SKM-1 treated with dmso at 0.1 percent for 144 hours (cell line): ENCODE measurements at regions not wholly inside any gene's neighbourhood (a gene's known extent, or its start where the extent isn't known, plus 50 kb on each side); places are given as distances from the start of the nearest gene placed in this dataset.

Experiments used
- DNase-seq: peaks from one replicate; lab custom pipeline; 2025; ENCODE audit not compliant: unreplicated experiment; lab: John Stamatoyannopoulos, UW

DNA sequence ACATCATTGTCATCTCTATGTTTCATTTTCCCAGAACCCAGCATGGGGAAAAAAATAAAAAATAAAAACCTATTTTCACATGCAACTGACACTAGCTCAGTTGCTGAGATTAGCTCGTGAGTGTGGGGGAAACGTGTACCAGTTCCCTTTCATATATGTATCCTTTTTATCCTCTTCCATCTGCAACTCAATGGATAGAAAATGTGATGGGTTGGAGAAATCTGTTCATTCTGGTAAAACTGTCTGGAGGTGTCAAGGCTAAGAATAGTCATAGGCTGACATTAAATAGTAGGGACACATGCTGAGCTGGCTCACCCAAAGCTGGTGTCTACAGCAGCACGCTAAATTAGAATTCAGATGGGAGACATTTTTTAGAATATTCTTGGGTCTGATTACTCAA lies 519.3 kb downstream of the ELAVL2 start:
- DNase-seq = no peak

DNA sequence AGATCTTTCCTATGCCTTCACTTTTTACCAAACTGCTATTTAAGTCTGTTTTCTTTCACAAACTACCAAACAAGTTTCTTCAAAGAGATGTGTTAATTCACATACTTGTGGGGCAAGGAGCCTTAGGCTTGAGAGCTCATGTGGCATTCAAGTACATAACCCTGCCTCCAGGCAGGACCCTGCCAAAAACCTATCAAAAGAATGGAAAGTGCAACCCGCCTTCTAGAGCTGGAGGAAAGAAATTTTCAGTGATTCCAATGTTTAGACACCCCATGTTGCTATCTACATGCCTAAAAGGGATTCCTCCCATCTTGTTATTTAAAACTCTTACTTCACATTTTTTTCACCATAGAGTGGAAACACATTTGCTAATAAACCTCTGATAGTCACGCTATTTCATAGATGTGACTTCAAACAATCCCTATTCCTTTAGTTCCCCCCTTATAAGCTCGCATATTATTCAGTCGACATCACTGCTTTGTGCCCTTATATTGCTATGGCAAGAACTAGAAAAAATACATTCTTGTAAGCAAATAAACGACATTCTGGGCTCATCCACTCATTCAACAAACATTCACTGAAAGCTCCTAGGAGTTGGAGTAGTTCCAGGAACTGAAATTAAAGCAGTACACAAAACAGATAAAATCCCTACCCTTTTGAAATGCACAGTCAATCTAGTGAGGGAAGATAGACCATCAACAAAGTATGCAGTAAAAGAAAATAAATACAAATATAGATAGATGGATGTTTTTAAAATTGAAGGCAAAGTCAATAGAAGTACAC lies 518.1 kb downstream of the ELAVL2 start:
- DNase-seq = no peak

DNA sequence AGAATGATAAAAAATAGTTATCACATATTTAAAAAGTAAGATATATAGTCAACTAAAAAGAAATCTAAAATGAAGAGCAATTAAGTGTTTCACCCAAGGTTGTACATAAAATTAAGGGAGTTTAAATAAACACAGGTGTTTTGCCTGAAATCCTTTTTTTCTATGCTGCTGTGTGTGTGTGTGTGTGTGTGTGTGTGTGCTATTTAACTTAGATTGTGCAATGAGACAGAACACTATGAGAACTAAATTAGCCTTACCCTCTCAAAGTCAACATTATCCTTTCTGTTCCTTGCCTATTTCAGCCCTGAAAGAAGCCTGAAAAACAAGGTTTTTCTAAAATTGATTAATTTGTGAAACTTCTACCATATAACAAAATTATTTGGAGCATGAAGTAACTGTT lies 516.2 kb downstream of the ELAVL2 start:
- DNase-seq = no peak

DNA sequence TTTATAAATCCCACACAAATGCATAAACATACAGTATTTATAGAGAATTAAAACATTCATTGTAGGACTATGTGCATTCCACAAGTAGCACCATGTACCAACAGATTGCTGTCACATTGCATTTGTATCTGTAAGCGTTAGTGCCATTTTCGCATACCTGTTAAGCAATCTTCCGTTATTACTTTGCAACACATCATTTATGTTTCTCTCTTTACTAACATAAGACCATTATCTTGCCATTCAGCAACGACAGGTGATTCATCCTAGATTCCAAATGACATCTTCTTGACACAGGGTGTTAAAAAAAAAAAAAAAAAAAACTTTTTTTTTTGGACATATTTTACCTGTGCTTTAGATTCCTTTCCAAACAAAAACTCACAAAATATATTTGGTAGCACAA lies 511.8 kb downstream of the ELAVL2 start:
- no peak for DNase-seq

DNA sequence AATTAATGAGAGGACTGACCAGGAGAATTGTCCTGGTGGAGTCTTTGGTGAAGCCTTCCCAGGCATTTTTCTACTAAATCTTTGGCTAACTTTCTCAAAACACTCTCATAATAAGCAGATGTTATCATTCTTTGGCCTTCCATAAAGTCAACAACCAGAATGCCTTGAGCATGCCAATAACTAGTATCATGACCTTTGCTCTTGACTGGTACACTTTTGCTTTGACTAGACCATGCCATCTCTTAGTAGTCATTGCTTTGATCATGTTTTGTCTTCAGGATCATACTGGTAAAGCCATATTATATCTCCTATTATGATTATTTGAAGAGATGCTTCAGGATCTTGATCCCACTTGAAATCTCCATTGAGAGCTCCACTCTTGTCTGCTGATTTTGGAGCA lies 506.9 kb downstream of the ELAVL2 start:
- DNase-seq = no peak

DNA sequence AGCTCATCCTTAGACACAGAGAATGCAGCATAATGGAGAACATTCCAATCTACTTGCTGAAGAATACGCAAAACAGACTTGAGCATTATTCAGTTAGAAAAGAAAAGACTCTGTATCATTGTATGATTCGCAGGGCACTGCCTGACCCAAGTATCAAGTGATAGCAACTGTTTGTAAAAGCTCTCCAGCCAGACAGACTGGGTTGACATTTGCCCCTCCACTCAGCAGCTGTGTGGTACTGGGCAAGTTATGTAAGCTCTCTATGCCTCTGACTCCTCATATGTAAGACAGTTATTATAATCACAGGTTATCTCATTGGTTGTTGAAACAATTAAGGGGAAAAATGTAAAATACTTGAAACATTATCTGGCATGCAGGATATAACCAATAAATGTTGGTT lies 505.0 kb downstream of the ELAVL2 start:
- no peak for DNase-seq

DNA sequence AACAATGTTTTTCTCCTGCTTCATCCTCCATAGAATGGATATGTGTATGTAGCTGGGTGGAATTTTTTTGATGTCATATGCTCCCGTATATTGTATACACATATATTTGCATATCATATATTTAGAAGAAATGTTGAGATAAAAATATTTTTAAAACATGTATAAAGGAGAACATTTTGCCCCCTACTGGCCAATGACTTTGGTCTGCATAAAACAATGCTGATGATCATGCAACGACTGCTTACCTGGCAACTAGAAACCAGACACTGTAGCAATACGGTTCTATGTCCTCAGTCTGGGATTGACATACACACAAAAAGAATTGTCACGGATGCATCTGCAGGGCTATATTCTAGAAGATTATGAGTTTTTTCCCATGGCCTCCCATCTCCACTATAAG lies 503.6 kb downstream of the ELAVL2 start:
- no peak for DNase-seq

DNA sequence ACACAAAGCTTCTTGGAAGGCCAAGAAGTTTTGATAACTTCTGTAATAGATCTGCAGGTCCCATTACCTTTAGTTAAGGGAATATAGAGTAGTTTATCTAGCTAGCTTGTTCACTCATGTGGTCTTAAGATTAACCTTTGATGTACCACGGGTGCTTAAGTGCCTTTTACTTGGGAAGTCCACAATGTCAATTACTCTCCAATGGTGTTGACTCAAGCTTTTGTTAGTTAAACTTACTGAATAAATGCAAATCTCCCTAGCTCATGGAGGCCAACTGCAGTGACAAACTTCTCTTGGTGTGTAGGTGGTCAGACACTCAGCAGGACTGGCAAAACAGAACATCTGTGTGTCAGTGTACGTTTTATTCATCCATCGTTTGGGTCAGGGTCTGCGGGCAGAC lies 501.5 kb downstream of the ELAVL2 start:
- no peak for DNase-seq

DNA sequence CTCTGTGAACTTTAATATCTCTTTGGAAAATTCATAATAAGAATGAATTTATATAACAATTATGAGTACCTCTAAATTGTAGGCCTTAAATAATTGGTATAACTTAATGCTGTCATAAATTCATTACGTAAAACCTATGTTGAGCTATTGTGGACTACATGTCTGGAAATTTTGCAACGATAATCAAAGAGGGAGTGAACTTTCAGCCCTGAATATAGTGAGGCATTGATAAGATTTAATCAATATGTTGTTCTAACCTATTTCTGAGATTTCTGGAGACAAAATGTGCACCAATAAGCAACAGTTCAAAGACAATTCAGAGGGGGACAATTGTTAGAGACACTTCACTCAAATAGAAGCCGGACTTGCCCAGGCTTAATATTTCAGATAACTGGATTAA lies 499.4 kb downstream of the ELAVL2 start:
- no peak for DNase-seq

DNA sequence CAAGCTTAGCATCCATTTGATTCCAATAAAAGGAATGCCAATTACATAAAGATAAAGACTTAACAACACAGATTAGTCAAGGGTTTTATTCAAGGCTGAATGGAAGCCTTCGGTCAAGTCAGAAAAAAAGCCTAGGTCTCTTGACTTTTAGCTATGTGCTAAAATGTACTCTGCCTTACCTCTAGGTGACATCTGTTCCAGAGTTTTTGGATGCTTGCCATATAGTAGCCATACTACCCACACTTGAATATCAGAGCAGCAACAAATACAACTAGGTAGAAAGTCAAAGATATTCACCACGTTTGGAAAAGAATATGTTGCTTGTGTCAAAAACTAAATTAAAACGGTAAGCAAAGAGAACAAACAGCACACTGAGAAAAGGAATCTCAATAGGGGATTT lies 484.7 kb downstream of the ELAVL2 start:
- DNase-seq = no peak

DNA sequence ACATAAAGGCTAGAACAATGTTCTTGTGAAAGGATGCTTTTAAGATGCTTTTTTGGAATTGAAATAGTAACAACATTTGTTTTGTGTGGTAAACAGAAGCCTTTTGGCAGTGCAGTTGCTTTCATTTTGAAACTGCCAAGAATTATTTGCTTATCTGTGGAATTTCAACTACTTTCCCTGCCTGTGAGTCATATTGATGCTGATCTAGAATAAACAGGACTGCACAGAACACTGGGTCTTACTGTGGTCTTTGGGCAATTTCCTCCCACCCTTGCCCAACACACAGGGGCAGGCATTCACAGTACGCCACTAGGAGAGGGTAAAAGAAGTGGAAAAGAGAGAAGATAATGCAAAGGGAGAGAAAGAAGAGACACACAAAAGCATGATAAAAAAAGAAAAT lies 483.7 kb downstream of the ELAVL2 start:
- no peak for DNase-seq

DNA sequence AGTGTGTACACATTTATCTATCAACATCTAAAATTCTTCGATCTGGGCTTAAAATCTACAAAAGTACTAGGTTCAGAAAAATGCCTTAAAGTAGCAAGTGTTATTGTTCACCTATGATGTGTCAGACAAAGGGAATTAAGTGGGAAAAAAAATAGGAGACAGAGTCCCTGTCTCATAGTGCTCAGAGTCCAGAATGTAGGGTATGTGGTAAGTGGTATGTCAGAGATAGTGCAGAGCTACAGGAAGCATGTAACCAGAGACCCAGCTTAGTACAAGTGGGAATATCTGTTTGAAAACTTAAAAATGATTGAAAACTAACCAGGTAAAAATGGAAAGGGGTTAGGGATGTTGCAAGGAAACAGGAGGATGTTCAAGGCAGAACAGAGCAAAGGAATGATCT lies 482.8 kb downstream of the ELAVL2 start:
- no peak for DNase-seq

DNA sequence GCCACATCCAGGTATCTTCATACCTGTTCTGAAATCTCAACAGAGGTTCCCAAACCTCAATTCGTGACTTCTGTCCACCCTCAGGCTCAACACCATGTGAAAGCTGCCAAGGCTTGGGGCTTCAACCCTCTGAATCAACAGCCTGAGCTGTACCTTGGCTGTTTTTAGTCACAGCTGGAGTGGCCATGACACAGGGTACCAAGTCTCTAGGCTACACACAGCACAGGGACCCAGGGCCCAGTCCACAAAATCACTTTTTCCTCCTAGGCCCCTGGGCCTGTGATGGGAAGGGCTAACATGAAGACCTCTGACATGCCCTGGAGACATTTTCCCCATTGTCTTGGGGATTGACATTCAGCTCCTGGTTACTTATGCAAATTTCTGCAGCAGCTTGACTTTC lies 464.9 kb downstream of the ELAVL2 start:
- DNase-seq = no peak

DNA sequence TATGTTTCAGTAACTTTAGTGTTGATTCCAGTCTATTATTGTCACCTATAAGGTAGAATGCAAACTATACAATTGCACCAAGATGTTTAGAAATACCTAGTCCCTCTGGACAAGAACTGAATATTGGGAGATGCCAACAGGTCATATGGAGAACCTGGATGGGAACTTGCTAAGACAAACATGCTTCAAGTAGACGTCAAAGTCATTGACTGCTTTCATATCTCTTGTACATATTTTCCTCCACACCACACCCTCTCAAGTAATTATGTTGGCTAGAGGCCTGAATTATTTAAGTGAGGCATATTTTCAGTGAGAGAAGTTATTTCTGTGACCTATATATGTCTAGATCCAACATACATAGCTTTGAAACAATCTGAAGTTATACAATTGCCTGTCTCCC lies 453.3 kb downstream of the ELAVL2 start:
- DNase-seq = no peak

DNA sequence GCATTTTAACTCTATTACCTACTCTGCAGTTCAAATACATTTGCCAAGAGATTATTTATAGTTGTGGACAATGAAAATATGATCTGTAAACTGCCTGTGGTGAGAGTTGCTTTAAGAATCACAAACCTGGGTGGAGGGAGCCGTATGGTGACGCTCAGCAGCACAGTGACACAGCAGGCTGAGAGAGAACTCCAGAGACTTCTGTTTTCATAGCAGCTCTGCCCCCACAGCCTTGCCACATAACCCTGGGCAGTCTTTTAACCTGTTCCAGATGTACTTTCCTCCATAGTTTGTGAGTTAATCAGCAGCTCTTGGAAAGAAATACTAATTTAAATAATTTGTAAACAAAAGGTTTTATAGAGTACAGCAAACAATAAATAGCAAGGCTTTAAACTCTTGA lies 450.5 kb downstream of the ELAVL2 start:
- DNase-seq = no peak

DNA sequence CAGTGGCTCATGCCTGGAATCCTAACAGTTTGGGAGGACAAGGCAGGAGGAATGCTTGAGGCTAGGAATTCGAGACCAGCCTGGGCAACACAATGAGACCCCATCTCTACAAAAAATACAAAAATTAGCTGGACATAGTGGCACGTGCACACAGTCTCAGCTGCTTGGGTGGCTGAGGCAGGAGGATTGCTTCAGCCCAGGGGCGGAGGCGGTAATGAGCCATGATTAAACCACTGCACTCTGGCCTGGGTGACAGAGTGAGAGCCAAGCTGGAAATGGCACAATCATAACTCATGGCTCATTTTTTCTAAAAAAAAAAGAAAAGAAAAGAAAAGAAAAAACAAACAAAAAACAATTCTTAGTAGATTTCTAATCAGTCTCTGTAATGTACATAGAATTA lies 446.2 kb downstream of the ELAVL2 start:
- DNase-seq = no peak

DNA sequence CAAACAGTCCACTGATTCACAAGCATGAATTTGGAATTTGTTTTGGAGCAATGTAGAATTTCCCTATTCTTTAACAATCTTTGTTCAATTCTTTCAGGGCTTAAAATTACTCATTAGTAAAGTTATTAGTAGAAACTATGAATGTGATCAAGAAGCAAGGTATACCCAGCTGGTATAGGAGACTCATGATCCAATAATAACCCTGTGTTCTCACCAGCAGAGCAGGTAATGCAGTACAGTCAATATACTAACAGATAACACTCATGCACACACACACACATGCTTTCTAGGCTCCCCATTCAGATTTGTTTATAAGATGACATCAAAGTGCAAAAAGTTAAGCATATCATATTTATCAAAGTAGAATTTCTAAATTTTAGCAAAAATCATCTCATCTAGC lies 445.2 kb downstream of the ELAVL2 start:
- no peak for DNase-seq

DNA sequence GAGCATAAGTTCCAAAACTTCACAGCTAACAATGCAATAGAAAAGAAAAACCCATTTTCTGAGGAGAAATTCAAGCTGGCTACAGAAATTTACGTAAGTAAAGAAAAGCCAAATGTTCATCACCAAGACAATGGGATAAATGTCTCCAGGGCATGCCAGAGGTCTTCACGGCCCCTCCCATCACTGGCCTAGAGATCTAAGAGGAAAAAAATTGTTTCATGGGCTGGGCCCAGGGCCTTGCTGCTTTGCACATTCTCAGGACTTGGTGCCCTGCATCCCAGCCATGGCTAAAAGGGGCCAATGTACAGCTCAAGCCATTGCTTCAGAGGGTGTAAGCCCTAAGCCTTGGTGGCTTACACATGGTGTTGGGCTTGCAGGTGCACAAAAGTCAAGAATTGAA lies 443.6 kb downstream of the ELAVL2 start:
- DNase-seq = no peak

DNA sequence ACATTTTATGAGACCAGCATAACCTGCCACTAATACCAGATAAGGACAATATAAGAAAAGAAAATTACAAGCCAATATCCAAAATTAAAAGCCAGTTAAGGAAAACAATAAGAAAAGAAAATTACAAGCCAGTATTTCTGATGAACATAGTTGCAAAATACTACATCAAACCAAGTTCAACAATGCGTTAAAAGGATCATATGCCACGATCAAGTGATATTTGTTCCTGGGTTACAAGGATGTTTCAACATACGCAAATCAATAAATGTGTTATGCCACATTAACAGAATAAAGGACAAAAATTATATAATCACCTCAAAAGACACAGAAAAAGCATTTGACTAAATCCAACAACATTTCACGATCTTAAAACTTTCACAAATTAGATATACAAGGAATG lies 431.9 kb downstream of the ELAVL2 start:
- DNase-seq = no peak

DNA sequence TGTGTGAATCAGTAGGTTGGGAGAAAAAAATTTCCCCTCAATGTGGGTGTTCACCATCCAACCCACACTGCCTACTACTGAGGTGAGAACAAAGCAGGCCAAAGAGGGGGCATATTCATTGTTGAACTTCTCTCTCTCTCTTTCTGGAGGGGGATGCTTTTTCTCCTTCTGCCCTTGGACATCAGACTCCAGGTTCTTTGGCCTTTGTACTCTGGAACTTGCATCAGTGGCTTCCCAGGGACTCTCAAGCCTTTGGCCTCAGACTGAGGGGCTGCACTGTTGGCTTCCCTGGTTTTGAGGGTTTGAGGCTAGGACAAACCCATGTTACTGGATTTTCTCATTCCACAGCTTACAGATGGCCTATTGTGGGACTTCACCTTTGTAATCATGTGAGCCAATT lies 417.2 kb downstream of the ELAVL2 start:
- DNase-seq = no peak

DNA sequence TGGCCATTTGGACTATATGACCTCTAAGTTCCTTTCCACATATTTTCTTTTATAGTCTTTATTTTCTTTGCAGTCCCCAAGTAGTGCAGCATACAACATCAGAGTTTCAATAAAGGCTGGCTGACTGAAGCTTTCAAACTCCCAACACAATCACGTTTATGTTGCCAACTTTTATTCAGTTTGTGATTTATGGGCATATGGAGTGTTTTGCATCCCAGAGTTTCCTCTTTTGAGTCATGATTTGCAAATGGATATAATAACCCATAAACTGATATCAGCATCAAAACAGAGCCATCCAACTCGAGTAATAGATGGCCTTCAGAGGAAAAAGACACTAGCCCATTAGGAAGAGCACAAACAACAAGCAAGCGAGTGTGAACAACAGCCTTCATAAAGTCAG lies 414.0 kb downstream of the ELAVL2 start:
- no peak for DNase-seq

DNA sequence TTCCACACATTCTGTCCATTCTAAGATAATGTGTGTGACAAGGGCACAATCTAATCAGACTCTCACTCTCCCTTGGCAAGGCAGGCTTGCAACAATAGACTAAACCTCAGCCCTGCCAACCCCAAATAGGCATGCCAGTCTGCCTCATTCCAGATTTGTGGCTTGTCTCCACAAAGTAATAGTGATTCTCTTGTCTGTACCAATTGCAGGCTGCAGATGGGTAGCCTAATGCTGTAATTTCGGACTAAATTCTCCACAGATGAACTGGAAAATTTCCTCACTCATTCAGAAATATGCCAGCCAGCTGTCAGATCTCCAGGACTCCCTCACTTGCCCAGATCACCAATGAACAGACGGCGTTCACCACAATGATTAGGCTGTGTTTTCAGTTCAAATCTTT lies 413.6 kb downstream of the ELAVL2 start:
- DNase-seq = no peak

DNA sequence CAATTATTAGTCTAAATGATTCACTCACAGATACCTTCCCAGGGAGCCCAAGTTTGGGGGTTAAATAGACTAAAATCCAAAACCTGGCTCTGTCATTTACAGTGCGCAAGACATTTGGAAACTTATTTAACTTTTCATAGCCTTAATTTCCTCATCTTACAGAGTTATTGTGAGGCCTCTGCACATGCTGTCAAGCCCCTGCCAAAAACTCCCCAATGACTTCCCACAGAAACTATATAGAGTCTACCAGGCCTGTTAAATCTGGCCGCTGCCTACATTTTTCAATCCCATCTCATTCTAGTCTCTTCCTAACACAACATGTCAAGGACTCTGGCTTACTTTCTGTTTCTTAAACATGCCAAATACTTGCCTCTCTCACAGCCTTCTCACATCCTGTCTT lies 412.5 kb downstream of the ELAVL2 start:
- DNase-seq = no peak

DNA sequence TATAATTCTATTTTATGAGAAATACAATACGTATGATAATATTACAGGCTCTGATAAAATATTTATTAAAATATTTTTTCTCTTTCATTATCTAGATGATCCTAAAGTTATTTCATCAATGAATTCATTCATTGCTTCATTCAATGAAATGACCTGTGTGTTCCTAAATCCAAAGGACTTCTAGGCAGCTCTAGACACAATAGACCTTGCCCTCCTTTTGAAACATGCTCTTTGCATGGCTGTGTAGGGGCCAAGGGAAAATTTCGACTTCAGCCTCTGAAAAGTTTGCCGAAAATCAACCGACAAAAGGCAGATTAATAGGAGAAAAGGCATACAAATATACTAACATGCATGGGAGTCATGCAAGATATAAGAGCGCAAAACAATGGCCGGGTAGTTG lies 402.0 kb downstream of the ELAVL2 start:
- no peak for DNase-seq
